Natural killer cell treated with Interleukin-12 subunit alpha and Interleukin-12 subunit beta and Interleukin-15 and Interleukin-18, amount 100 ng/mL, for 72 hours (primary cell): ENCODE measurements at regions not wholly inside any gene's neighbourhood (a gene's known extent, or its start where the extent isn't known, plus 50 kb on each side); places are given as distances from the start of the nearest gene placed in this dataset.
"Not testable (repeated sequence)": the region's sequence is repeated elsewhere in the genome, so short reads cannot be mapped to it uniquely, and the experiment has no call there.

Source experiments
- ATAC-seq, 2 donors: fragments of 150-1000 bp; cut with Tn5 transposase in 1 of 2; sonication (Bioruptor Pico), chemical (Tn5 transposase) in 1 of 2; 2 replicates each; pipeline ENCODE4 v1.10.0; 2021
- DNase-seq: peaks from one replicate; pipeline ENCODE4 v3.0.0; 2022; ENCODE audit warnings: low spot score
- H3K27ac Mint-ChIP-seq, 2 donors: 1 replicate in 1 of 2; 2 replicates in 1 of 2; pipeline ENCODE4 v1.8.0; 2022; ENCODE audit warnings: mixed read lengths in 2 of 2, mild to moderate bottlenecking in 1 of 2, moderate library complexity in 1 of 2
- H3K27me3 Mint-ChIP-seq, 2 donors: 1 replicate in 1 of 2; 2 replicates in 1 of 2; pipeline ENCODE4 v1.8.0; 2022; ENCODE audit warnings: mixed read lengths in 2 of 2
- H3K36me3 Mint-ChIP-seq: one replicate; pipeline ENCODE4 v1.8.0; 2022; ENCODE audit warnings: mixed read lengths
- H3K4me1 Mint-ChIP-seq, 2 donors: 1 replicate in 1 of 2; 2 replicates in 1 of 2; pipeline ENCODE4 v1.8.0; 2022; ENCODE audit warnings: low read depth in 2 of 2, mixed read lengths in 2 of 2, mild to moderate bottlenecking in 1 of 2
- H3K4me3 Mint-ChIP-seq: one replicate; pipeline ENCODE4 v1.8.0; 2022; ENCODE audit warnings: mixed read lengths
- H3K9me3 Mint-ChIP-seq: 2 replicates; pipeline ENCODE4 v1.8.0; 2022; ENCODE audit warnings: mixed read lengths

DNA sequence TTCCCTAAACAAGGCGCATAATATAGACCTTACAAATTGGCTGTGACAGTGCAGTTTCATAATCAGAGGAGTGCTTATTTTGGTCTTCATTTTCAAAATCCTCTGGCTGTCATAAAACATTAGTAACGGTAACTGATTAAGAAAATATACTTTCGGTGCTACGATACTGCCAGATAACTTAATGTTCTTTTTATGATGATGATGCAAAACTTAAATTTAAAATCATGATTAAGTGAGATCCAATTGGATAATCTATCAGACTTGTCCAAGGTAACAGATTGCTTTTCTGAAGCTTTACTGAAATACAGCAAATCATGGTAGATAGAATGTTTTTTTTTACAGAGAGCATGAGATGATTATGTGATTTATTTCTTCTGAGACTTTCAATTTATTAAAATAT lies 364.2 kb upstream of the CNTN3 start:
- no peaks in the 10 kb centered on the region for H3K4me1 Mint-ChIP-seq
- DNase-seq (no peak), ATAC-seq (no peak)
- no peaks in the 10 kb centered on the region for H3K27me3 Mint-ChIP-seq
- H3K4me3 Mint-ChIP-seq, result no peak overlapping the region
- H3K36me3 Mint-ChIP-seq, result peaks cover 10% of the 10 kb centered on the region
- H3K9me3 Mint-ChIP-seq, result peaks cover 19% of the 10 kb centered on the region
- no peak overlapping the region for H3K27ac Mint-ChIP-seq

DNA sequence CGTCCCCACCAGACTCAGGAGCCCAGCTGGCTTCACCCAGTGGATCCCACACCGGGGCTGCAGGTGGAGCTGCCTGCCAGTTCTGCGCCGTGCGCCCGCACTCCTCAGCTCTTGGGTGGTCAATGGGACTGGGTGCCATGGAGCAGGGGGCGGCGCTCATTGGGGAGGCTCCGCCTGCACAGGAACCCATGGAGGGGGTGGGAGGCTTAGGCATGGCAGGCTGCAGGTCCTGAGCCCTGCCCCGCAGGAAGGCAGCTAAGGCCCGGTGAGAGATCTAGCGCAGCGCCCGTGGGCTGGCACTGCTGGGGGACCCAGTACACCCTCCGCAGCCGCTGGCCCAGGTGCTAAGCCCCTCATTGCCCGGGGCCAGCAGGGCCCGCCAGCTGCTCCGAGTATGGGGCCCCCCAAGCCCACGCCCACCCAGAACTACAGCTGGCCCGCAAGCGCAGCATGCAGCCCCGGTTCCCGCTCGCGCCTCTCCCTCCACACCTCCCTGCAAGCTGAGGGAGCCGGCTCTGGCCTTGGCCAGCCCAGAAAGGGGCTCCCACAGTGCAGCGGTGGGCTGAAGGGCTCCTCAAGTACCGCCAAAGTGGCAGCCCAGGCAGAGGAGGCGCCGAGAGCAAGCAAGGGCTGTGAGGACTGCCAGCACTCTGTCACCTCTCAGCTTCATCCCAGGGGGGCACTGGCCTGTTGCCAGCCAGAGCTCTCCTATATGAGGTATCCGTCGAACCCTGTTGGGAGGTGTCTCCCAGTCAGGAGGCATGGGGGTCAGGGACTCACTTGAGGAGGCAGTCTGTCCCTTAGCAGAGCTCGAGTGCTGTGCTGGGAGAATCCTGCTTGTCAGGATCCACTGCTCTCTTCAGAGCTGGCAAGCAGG lies 370.8 kb upstream of the CNTN3 start:
- not testable (repeated sequence) for ATAC-seq, H3K27ac Mint-ChIP-seq, H3K4me3 Mint-ChIP-seq, H3K36me3 Mint-ChIP-seq, H3K27me3 Mint-ChIP-seq, DNase-seq, H3K4me1 Mint-ChIP-seq
- peaks cover 22% of the 10 kb centered on the region for H3K9me3 Mint-ChIP-seq

DNA sequence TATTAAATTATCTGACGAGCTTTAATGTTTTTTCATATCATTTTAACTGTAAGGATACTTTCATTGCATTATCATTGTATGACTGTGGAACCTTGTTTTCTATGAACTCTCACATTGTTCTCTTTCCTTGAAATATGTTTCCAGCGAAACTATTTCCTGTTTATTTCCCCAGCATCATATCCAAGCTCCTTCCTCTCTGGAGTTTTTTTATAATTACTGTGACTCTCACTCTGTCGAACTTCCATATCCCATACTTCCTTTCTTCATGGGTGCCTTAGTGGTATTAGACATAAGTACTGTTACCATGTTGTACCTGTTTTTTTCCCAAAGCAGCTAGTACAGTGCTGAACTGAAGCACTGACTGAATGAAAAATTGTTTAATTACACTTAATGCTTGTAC lies 373.6 kb upstream of the CNTN3 start:
- Mint-ChIP-seq H3K27me3 (no peaks in the 10 kb centered on the region), H3K27ac (no peak overlapping the region), H3K4me1 (no peaks in the 10 kb centered on the region), H3K4me3 (no peak overlapping the region), H3K36me3 (no peaks in the 10 kb centered on the region), H3K9me3 (peaks cover 12% of the 10 kb centered on the region)
- DNase-seq, result no peak
- ATAC-seq, result no peak

DNA sequence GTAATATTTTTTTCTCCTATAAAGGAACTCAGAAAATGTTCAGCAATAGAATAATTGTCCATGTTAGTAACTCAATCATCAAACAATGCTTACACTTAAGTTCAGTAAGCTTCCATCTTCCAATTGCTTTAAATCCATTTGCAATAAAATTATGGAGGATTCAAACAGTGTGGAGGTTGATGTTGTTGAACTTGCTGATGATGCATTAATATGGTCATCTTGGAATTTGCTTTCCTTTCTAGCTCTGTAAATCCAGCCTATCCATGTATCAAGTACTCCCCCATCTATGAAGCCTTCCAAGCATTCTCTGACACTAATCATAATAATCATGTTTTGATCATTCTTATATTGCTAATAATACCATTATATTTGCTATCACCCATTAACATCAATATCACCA lies 378.4 kb upstream of the CNTN3 start:
- DNase-seq (no peak), ATAC-seq (no peak)
- H3K9me3 Mint-ChIP-seq, result peaks cover 11% of the 10 kb centered on the region
- H3K27me3 Mint-ChIP-seq, result no peaks in the 10 kb centered on the region
- H3K4me1 Mint-ChIP-seq, result no peaks in the 10 kb centered on the region
- H3K27ac Mint-ChIP-seq, result no peak overlapping the region
- no peaks in the 10 kb centered on the region for H3K36me3 Mint-ChIP-seq
- H3K4me3 Mint-ChIP-seq, result no peak overlapping the region

DNA sequence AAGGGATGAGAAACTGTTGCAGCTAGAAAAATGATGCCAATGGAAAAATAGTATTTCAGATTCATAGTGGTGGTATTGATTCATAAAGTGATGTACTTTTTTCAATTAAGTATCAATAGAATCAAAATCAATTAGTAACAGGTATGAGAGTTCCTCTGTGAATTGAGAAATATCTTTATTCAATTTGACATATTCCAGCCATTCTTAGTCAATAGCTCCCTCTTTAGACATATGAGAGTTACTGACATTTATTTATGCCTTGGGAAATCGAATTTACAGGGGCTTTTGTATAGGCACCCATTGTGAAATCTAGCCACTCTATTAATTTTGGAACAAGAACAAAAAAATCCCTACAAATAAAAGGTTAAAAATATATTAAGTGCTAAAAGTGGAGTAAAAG lies 386.9 kb upstream of the CNTN3 start:
- H3K27me3 Mint-ChIP-seq, result no peaks in the 10 kb centered on the region
- peaks cover 5% of the 10 kb centered on the region for H3K36me3 Mint-ChIP-seq
- H3K9me3 Mint-ChIP-seq, result peaks cover 16% of the 10 kb centered on the region
- DNase-seq (no peak), ATAC-seq (no peak)
- H3K27ac Mint-ChIP-seq, result no peak overlapping the region
- H3K4me1 Mint-ChIP-seq, result no peaks in the 10 kb centered on the region
- no peak overlapping the region for H3K4me3 Mint-ChIP-seq

DNA sequence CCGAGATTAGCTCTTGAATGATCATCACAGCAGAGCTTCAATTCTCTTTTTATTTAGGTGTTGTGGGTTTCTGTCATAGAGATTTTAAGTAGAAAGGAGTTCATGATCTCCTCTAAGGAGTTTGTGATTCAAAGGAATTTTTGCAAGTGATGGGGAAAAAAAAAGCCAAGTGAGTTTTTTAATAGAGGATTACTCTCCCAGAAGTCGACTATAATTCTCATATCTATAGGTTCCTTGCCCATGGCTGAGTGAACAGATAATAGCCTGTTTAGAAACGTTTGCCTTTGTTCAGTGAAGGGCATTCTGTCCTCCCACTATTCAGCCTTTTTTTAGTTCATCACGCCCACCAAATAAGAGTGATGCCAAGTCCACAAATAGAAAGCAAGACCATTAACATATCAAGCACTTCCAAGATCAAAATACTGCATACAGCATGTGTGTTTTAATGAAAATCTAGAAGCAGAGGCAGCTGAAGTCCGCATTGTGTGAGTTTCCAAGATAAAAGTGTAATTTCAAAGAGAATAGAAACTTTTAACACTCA lies 398.4 kb upstream of the CNTN3 start:
- ATAC-seq (no peak), DNase-seq (no peak)
- Mint-ChIP-seq H3K9me3 (peaks cover 13% of the 10 kb centered on the region), H3K4me1 (no peaks in the 10 kb centered on the region), H3K27ac (no peak overlapping the region), H3K36me3 (peaks cover 4% of the 10 kb centered on the region), H3K27me3 (no peaks in the 10 kb centered on the region), H3K4me3 (no peak overlapping the region)

DNA sequence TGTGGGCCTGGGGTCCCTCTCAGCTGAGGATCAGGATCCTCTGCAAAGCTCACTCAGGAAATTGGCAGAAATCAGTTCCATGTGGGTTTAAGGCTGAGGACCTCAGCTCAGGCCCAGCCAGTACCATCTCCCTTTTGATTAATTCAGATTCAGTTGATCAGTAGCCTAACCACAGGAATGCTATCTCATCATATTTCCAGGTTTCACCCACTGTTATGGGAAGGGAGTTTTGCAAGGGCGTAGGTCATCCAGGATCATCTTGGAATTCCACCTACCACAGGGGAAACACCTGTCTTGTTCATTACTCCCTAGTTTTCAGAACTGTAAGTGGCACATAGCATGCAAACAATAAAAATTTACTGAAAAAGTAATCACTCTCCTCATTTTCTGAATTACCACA lies 399.5 kb upstream of the CNTN3 start:
- no peaks in the 10 kb centered on the region for H3K27me3 Mint-ChIP-seq
- no peaks in the 10 kb centered on the region for H3K4me1 Mint-ChIP-seq
- peaks cover 13% of the 10 kb centered on the region for H3K9me3 Mint-ChIP-seq
- peaks cover 4% of the 10 kb centered on the region for H3K36me3 Mint-ChIP-seq
- DNase-seq (no peak), ATAC-seq (no peak)
- H3K27ac Mint-ChIP-seq, result no peak overlapping the region
- no peak overlapping the region for H3K4me3 Mint-ChIP-seq

DNA sequence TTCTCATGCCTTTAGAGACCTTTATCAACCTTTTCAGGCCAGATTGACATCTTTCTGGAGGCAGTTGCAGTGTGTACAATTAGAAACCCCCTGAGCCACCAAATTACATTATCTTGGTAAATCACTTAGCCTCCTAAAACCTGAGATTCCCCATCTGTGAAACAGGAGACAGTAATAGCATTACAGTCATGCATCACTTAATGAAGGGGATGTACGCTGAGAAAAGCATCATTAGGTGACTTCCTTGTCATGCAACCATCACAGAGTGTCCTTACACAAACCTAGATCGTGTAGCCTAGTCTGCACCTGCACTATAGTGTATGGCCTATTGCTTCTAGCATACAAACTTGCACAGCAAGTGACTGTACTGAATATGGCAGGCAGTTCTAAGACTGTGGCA lies 400.8 kb upstream of the CNTN3 start:
- H3K36me3 Mint-ChIP-seq, result peaks cover 1% of the 10 kb centered on the region
- DNase-seq (no peak), ATAC-seq (no peak)
- no peaks in the 10 kb centered on the region for H3K4me1 Mint-ChIP-seq
- H3K27ac Mint-ChIP-seq, result no peak overlapping the region
- H3K27me3 Mint-ChIP-seq, result no peaks in the 10 kb centered on the region
- no peak overlapping the region for H3K4me3 Mint-ChIP-seq
- H3K9me3 Mint-ChIP-seq, result peaks cover 10% of the 10 kb centered on the region

DNA sequence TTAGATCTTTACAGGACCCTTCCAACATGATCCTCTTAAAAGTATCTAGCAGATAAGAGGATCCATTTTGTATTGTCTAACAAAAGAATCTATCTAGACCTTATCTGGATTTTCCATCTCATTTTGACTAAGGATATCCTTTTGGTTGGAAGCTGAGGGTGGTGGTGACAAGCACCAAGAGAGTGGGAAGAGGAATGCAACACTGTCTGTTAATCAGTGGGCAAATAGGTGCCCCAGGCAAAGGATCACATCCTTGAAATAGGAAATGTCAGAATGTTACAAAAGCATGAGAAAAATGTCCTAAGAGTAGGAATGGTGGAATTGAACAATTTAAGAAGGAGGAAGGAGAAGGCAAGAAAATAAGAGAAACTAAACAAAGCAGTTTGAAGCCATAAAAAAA lies 420.7 kb upstream of the CNTN3 start:
- ATAC-seq (no peak), DNase-seq (no peak)
- Mint-ChIP-seq H3K27me3 (no peaks in the 10 kb centered on the region), H3K36me3 (no peaks in the 10 kb centered on the region), H3K4me3 (no peak overlapping the region), H3K9me3 (peaks cover 24% of the 10 kb centered on the region), H3K4me1 (no peaks in the 10 kb centered on the region), H3K27ac (no peak overlapping the region)

DNA sequence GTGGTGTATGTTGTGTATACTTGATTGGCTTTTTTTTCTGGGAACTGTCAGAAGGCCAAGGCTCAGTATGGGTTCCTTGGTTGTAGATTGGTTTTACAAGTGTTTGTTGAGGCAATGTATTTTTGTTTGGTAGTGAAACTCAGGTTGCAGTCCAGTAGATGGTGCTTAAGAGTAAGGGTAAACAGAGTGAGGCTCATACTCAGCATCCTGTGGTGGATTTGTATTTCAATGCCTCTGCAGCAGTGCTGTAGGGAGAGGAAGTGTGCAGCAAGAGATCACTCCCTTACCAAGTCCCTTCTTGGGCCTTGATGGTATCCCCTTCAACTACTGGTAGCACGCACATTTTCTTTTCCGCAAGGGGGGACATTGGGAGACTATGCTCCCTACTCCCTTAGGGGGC lies 428.5 kb upstream of the CNTN3 start:
- H3K36me3 Mint-ChIP-seq, result peaks cover 14% of the 10 kb centered on the region
- H3K27me3 Mint-ChIP-seq, result no peaks in the 10 kb centered on the region
- ATAC-seq, result no peak
- H3K27ac Mint-ChIP-seq, result no peak overlapping the region
- H3K9me3 Mint-ChIP-seq, result peaks cover 33% of the 10 kb centered on the region
- no peaks in the 10 kb centered on the region for H3K4me1 Mint-ChIP-seq
- DNase-seq, result no peak
- no peak overlapping the region for H3K4me3 Mint-ChIP-seq

DNA sequence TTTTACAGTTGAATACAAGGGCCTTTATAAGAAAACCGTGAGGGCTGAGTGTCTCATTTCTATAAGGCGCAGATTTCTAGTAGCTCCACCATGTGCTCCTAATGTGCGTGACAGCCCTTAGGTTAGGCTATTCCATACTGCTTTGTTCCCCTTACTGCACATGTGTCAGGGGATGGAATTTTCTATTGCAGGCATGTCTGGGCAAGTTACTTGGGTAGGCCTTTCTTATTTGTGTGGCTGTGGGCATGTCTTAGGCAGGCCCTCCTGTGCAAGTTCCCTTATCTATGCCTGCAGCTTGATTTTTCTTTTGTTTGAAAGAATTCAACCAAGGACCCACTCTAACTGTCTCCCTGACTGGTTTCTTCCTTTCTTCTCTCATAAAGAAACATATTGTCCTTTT lies 434.2 kb upstream of the CNTN3 start:
- Mint-ChIP-seq H3K9me3 (peaks cover 14% of the 10 kb centered on the region), H3K4me1 (no peaks in the 10 kb centered on the region), H3K36me3 (no peaks in the 10 kb centered on the region), H3K27me3 (no peaks in the 10 kb centered on the region), H3K4me3 (no peak overlapping the region), H3K27ac (no peak overlapping the region)
- DNase-seq (no peak), ATAC-seq (no peak)

DNA sequence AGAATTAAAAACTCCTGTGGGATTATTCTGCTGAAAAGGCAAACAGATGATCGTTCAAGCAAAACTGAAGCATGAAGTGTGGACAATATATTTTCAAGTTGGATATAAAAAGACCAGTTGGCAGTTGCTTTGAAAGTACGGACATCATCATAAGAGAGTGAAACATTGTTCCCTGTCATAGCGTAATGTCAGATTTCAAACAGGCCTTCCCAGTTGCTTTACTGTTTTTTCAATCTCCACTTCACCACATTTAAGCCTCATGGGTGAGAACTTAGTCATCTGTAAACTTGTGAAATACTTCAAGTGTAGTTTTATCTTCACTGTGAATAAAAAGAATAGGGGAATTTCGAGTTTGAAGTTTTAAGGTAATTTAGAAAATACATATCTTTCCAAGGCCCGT lies 435.1 kb upstream of the CNTN3 start:
- Mint-ChIP-seq H3K27ac (no peak overlapping the region), H3K27me3 (no peaks in the 10 kb centered on the region), H3K36me3 (no peaks in the 10 kb centered on the region), H3K4me1 (no peaks in the 10 kb centered on the region), H3K9me3 (peaks cover 17% of the 10 kb centered on the region), H3K4me3 (no peak overlapping the region)
- DNase-seq, result no peak
- ATAC-seq, result no peak

DNA sequence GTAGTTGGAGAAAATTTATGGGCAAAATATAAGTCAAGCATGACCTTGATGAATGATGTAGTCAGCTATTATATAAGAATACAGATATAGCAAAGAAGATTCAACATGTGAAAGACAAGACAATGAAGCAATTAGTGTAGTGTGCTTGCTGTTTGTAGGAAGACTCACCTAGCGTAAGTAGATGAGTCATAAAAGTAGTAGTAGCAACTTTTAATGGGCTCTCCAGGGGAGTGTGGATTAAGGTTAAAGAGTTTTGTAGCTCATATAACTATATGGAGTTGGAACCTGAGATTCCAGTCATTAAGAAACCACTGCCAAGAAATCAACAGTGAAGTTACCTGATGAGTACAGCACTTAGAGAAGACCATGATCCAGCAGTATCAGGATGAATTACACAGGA lies 444.7 kb upstream of the CNTN3 start:
- no peak for ATAC-seq
- no peaks in the 10 kb centered on the region for H3K36me3 Mint-ChIP-seq
- peaks cover 25% of the 10 kb centered on the region for H3K9me3 Mint-ChIP-seq
- no peak for DNase-seq
- no peak overlapping the region for H3K27ac Mint-ChIP-seq
- H3K27me3 Mint-ChIP-seq, result no peaks in the 10 kb centered on the region
- H3K4me3 Mint-ChIP-seq, result no peak overlapping the region
- H3K4me1 Mint-ChIP-seq, result no peaks in the 10 kb centered on the region

DNA sequence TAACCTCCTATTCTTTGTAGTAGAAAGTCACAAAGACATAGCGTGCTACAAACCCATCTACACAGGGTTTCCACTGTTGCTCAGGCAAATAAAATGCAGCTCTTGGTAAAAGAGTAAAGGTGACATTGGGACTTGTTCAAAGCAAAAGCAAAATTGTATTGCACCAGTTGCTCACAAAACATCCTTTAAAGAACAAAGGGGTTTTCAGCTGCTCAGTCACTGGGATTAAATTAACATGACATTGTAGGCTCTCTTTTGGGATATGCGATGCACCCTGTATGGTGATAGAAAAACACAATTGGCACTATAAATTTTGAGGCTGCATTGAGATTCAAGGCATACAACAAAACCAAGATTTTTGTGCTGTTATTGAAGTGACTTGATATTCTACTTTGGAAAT lies 447.3 kb upstream of the CNTN3 start:
- Mint-ChIP-seq H3K4me1 (no peaks in the 10 kb centered on the region), H3K27ac (no peak overlapping the region), H3K27me3 (no peaks in the 10 kb centered on the region), H3K9me3 (peaks cover 16% of the 10 kb centered on the region), H3K4me3 (no peak overlapping the region), H3K36me3 (no peaks in the 10 kb centered on the region)
- ATAC-seq (no peak), DNase-seq (no peak)

DNA sequence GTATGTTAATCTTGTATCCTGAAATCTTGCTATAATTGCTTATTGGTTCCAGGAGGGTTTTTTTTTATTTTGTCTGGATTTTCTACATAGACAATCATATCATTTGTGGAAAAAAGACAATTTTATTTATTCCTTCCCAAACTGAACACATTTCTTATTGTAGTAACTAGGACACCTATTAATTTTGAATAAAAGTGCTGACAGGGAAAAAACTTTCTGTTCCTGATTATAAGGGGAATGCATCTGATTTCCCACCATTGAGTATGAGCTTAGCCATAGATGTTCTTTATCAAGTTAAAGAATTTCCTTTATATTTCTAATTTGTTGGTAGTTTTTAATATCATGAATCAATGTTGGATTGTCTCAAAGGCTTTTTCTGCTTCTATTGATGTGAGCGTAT lies 460.7 kb upstream of the CNTN3 start:
- Mint-ChIP-seq H3K4me3 (no peak overlapping the region), H3K9me3 (peaks cover 17% of the 10 kb centered on the region), H3K36me3 (no peaks in the 10 kb centered on the region), H3K4me1 (no peaks in the 10 kb centered on the region), H3K27me3 (no peaks in the 10 kb centered on the region), H3K27ac (no peak overlapping the region)
- no peak for DNase-seq
- no peak for ATAC-seq
